HG02840 (cell line): ENCODE measurements at regions not wholly inside any gene's neighbourhood (a gene's known extent, or its start where the extent isn't known, plus 50 kb on each side); places are given as distances from the start of the nearest gene placed in this dataset.
"Not testable (repeated sequence)": the region's sequence is repeated elsewhere in the genome, so short reads cannot be mapped to it uniquely, and the experiment has no call there.

Experiments
- ATAC-seq: cut with Tn5 transposase; IDR thresholded peaks from one replicate; pipeline ENCODE4 v1.9.1; 2021; ENCODE audit warnings: mild to moderate bottlenecking, moderate library complexity, moderate number of reproducible peaks; ENCODE audit not compliant: unreplicated experiment, low FRiP score

DNA sequence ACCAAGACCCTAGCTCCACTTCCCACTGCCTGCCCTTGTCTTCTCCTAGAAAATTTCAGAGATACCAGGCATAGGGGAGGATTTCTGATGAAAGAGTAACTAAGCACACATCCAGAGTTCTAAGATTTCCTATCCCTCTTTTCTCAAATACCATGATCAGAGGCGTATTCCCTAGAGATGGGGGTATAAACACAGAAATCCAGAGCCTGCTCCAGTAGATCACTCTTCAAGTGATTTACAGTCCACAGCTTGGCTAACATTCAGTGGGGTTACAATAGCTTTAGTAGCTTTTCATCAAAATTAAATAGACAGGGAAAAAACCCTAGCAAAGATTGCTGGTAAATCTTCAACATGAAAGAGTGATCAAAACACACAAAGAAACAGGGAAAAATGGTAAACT, 800.7 kb upstream of the GRM7 start:
- ATAC-seq: no peak

GRCh38 chr3:6062261-6063187, 798.4 kb upstream of the GRM7 start:
- ATAC-seq: no peak

GRCh38 chr3:6066397-6066796, 794.5 kb upstream of the GRM7 start:
- ATAC-seq: no peak

DNA sequence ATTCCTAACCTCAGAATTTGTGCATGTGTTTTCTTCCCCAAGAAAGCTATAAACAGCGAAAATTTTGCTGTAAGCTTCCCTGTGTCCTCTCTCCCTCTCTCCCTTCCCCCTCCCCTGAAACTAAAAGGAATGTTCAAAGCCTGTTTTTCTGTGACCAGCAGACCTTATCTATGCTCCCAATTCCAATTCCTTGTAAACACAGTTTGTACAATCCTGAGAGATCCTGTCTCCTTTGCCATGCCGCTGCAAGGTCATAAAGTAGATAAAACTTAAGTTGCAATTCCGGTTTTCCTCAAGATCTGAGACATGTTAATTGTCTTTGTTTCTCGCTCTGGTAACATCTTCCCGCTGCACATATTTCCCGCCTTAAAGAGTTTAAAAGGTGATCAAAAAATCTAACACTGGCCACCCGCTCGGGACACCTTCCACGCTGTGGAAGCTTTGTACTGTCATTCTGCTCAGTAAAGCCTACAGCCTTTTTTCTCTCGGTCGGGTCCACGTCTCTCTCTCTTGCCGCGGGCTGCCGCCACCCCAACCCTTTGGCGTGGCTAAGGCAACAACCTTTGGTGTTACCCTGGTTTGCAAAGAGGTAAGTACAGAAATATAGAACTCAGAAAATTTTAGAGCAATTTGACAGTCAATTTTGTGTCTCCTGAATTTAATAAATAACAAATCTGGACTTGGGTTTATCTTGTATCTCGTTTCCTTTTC, 793.9 kb upstream of the GRM7 start:
- ATAC-seq: not testable (repeated sequence)

GRCh38 chr3:6074952-6075351, 786.0 kb upstream of the GRM7 start:
- ATAC-seq: no peak

- ATAC-seq: no peak
Measured at GRCh38 chr3:6078436-6078835, 782.5 kb upstream of the GRM7 start.

DNA sequence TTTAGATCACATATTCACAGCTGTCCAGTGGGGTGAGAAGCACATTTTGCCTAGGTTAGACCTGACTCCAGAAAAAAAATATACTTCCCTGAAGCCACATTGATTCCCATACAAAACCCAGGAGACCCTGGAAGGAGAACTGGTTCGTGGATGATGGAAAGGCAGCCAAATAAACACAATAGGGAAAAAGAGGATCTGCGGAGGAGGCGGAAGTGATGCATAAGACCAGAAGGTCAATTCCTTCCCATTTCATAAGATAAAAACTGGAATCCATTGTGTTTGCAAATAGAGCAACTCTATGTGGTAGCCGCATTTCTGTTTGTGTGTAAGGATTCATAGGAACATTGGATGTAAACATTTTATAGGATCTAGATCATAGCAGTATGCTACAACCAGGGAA, 781.9 kb upstream of the GRM7 start:
- no peak for ATAC-seq

DNA sequence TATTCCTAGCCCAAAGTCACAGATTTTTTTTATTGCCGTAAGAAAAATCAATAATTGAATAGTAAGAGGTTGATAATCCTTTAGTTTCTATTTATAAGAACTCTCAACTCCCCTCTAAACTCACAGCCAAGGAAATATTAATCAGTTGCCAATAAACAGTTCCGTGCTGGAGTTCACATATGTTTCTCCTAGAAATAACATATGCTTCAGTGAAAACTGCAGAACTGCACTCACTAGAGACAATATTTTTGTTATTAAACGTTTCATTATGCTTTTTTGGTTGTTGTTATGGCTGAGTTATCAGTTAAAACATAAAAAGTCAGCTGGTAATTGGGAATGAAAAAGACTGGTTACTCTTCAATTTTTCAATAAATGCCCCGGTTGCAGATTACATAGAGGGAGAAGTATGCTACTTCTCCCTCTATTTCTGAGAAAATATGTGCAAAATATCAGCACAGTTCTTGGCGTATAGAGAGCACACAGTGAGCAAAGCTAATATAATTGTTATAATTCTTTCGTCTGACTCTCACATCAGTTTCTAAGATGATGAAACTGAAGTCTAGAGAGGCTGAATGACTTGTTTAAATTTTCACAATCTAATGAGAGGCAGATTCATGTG, 781.2 kb upstream of the GRM7 start:
- no peak for ATAC-seq

GRCh38 chr3:6088433-6088832, 772.5 kb upstream of the GRM7 start:
- ATAC-seq: no peak

- no peak for ATAC-seq
Measured at GRCh38 chr3:6089780-6090179, 771.1 kb upstream of the GRM7 start.

DNA sequence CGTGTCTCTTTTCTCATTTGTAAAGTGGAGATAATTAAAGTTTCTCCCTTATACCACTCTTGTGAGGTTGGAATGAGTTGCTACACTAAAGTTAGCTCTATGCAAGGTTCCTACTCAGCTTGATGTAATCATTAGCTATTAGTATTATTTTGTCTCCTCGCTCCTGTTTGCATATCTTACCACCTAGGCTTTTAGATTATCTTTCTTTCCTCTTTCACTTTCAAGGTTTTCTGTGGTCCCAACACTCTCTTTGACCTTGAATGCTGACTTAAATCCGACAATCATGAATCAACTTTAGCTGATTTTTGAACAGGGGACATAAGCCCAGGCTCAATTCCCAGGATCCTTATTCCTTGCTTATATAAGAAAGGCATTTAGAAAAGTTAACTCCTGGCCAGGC, 769.7 kb upstream of the GRM7 start:
- no peak for ATAC-seq

DNA sequence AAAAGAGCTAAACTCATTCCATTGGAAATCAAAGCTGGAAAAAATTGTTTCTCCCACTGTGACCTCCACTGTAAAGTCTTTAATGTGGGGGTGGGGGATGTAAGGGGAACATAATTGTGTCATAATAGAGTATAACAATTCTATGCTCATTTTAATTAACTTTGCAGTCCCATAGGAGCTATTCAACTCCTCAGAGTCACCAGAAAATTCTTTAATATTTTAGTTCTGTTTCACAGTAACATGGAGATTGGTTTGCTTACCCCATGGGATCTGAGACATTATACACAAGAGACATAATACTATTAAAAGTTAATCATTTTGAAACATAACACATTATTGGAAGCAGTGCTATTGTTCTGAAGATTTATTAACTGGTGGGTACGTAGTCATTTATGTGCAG, 765.9 kb upstream of the GRM7 start:
- no peak for ATAC-seq

DNA sequence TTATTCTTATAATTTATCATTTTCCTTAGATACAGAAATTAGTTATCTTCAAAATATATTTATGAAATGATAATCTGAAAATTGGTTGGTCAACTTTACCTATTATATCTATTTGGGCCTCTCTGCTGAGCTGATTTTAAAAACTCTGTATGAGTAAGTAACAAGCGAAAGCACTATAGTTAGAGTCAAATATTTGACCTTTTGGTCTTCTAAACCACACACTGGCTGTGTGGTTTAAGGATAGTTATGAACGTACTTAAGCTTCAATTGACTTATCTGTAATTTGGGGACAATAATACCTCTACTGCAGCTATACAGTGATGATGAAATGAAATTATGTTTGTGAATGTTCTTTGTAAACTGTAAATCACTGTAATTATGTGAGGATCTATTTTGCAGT, 763.9 kb upstream of the GRM7 start:
- ATAC-seq: no peak

GRCh38 chr3:6097556-6097955, 763.4 kb upstream of the GRM7 start:
- no peak for ATAC-seq

GRCh38 chr3:6098516-6099157, 762.3 kb upstream of the GRM7 start:
- no peak for ATAC-seq

- no peak for ATAC-seq
Measured at GRCh38 chr3:6099458-6100075, 761.3 kb upstream of the GRM7 start.

- no peak for ATAC-seq
Measured at GRCh38 chr3:6105187-6105586, 755.7 kb upstream of the GRM7 start.

- no peak for ATAC-seq
Measured at GRCh38 chr3:6108957-6109356, 752.0 kb upstream of the GRM7 start.

GRCh38 chr3:6110451-6110850, 750.5 kb upstream of the GRM7 start:
- no peak for ATAC-seq

DNA sequence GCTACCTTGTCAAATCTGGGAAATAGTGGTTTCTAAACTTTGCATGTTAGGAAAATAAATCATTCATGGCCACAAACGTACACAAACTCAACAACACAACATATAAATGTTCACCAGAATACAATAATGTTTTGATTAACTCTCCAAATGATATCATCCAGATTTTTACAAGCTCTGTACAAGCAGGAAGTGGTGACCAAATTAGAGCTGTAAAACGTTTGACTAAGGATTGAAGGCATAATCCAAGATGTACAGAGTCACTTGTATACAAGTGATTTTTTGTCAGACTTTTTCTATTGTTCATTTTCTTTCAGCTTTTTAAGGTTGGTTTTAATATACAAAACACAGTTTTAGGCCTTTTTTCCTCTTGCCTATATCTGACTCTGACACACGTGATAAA, 748.4 kb upstream of the GRM7 start:
- no peak for ATAC-seq
